ENCODE measurements at regions not wholly inside any gene's neighbourhood (a gene's known extent, or its start where the extent isn't known, plus 50 kb on each side); places are given as distances from the start of the nearest gene placed in this dataset.

DNA sequence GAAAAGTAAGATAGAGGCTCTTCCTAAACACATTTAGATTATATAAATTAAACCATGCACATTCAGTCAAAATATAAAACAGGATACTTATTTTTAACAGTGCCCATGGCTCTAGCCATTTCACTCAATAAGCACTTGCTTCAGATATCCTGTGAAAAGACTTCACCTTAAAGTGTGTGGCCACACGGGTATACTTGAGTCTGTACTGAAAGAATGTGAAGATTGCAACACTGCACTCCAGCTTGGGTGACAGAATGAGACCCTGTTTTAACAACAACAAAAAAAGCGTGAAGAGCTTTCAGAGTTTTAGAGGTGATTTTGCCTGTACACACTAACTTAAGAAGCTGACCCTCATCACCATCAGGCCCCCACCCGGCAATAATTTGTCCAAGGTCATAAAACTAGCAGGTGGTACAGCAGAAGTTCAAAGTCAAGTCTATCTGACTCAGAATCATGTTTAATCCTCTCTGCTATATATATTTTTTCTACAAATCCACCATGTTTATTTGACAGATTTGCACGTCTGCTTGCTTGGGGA lies 203.5 kb upstream of the GUCY1A2 start:
- TF ChIP-seq, protein P1, sequence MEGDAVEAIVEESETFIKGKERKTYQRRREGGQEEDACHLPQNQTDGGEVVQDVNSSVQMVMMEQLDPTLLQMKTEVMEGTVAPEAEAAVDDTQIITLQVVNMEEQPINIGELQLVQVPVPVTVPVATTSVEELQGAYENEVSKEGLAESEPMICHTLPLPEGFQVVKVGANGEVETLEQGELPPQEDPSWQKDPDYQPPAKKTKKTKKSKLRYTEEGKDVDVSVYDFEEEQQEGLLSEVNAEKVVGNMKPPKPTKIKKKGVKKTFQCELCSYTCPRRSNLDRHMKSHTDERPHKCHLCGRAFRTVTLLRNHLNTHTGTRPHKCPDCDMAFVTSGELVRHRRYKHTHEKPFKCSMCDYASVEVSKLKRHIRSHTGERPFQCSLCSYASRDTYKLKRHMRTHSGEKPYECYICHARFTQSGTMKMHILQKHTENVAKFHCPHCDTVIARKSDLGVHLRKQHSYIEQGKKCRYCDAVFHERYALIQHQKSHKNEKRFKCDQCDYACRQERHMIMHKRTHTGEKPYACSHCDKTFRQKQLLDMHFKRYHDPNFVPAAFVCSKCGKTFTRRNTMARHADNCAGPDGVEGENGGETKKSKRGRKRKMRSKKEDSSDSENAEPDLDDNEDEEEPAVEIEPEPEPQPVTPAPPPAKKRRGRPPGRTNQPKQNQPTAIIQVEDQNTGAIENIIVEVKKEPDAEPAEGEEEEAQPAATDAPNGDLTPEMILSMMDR (conservative IDR thresholded peaks at IDR 0.05; ENCODE audit: low read depth, low read length) = no peak
- no peak for TF ChIP-seq EZH2phosphoT487 (IDR thresholded peaks at IDR 0.05; ENCODE audit: borderline replicate concordance, low read length)
- no peak for TF ChIP-seq EZH2 (IDR thresholded peaks at IDR 0.05; ENCODE audit: low read length, unreplicated experiment)
